K562 (cell line): ENCODE measurements at regions not wholly inside any gene's neighbourhood (a gene's known extent, or its start where the extent isn't known, plus 50 kb on each side); places are given as distances from the start of the nearest gene placed in this dataset.

ENCODE experiments used
- ATAC-seq: fragments of 200-7000 bp; cut with Tn5 transposase; 3 replicates; pipeline ENCODE4 v1.9.1; 2020; ENCODE audit warnings: moderate library complexity
- BruUV-seq: library from RNA; stranded (reverse); fragments of 400-500 nt; replicated peaks from 2 replicates; lab custom pipeline; 2021; lab: Mats Ljungman, UMichigan
- CTCF ChIA-PET: fragments of 300-600 bp; formaldehyde crosslinking; extraction: SDS; loops from one replicate; lab custom pipeline; 2021; ENCODE audit warnings: low intra/inter-chr PET ratio; lab: Yijun Ruan, JAX
- POLR2A ChIA-PET: fragments of 300-600, 350-650 bp; sonication (Branson Sonifier 250); formaldehyde crosslinking; extraction: SDS; loops from one replicate; lab custom pipeline; 2021; ENCODE audit warnings: antibody characterized with exemption, inconsistent platforms; lab: Yijun Ruan, JAX
- DNase-seq, 4 experiments: peaks; one replicate each; pipeline versions ENCODE4 v3.0.0 to v3.0.0-alpha.2; 2011 to 2018; ENCODE audit warnings: low spot score in 3 of 4, mixed read lengths in 3 of 4; ENCODE audit errors: extremely low read depth in 1 of 4
- FAIRE-seq: peaks from 2 replicates; lab custom pipeline; 2011; peaks lifted over from hg19 to GRCh38; lab: Jason Lieb, UNC
- H2AFZ ChIP-seq: 2 replicates; pipeline ENCODE4 v1.6.0; 2011; ENCODE audit warnings: low read depth, low read length, control low read depth, inconsistent platforms
- H3K27ac ChIP-seq: fragments of 200-600 bp; 3 replicates; pipeline ENCODE4 v1.8.0; 2011; ENCODE audit warnings: low read depth, mild to moderate bottlenecking, control low read depth, inconsistent platforms, low read length, moderate library complexity, mixed read lengths; ENCODE audit errors: extremely low read depth
- H3K27me3 ChIP-seq, 2 experiments: fragments of 300-600 bp in 1 of 2; 2 replicates in 1 of 2; 3 replicates in 1 of 2; pipeline versions ENCODE4 v1.6.0 to v1.8.0; 2011; ENCODE audit warnings: inconsistent platforms in 2 of 2, low read length in 2 of 2, mild to moderate bottlenecking in 1 of 2, mixed read lengths in 1 of 2, moderate library complexity in 1 of 2; ENCODE audit not compliant: control insufficient read depth in 2 of 2, insufficient read depth in 2 of 2
- H3K36me3 ChIP-seq: fragments of 300-600 bp; 3 replicates; pipeline ENCODE4 v1.8.0; 2011; ENCODE audit warnings: mild to moderate bottlenecking, low read length, inconsistent platforms; ENCODE audit not compliant: control insufficient read depth, insufficient read depth
- H3K4me1 ChIP-seq, 2 experiments: fragments of 200-600 bp in 1 of 2; replicated peaks in 1 of 2; 2 replicates in 1 of 2; 3 replicates in 1 of 2; pipeline versions ENCODE4 v1.5.1 to v1.8.0; 2011; ENCODE audit warnings: inconsistent platforms in 2 of 2, low read length in 2 of 2, mild to moderate bottlenecking in 1 of 2, mixed read lengths in 1 of 2, moderate library complexity in 1 of 2; ENCODE audit not compliant: control insufficient read depth in 2 of 2, insufficient read depth in 2 of 2
- H3K4me2 ChIP-seq: 2 replicates; pipeline ENCODE4 v1.6.1; 2011; ENCODE audit warnings: low read length, control low read depth, inconsistent platforms, mixed read lengths; ENCODE audit not compliant: insufficient read depth
- H3K4me3 ChIP-seq: fragments of 200-600 bp; sonication (generic), shearing (Covaris generic); 2 replicates; pipeline ENCODE4 v1.5.1; 2016; ENCODE audit warnings: control low read depth, inconsistent platforms
- H3K79me2 ChIP-seq: fragments of 200-600 bp; 3 replicates; pipeline ENCODE4 v1.8.0; 2011; ENCODE audit warnings: low read length, inconsistent platforms; ENCODE audit not compliant: control insufficient read depth, insufficient read depth
- H3K9ac ChIP-seq, 2 experiments: 2 replicates each; pipeline versions ENCODE4 v1.6.0 to v1.6.1; 2011; ENCODE audit warnings: low read depth in 2 of 2, low read length in 2 of 2, control low read depth in 1 of 2, inconsistent platforms in 1 of 2, mild to moderate bottlenecking in 1 of 2, mixed read lengths in 1 of 2; ENCODE audit not compliant: insufficient read depth in 1 of 2
- H3K9me1 ChIP-seq: one replicate; pipeline ENCODE4 v1.6.0; 2011; ENCODE audit warnings: inconsistent platforms, mild to moderate bottlenecking, low read length, moderate library complexity; ENCODE audit not compliant: control insufficient read depth, insufficient read depth
- H3K9me3 ChIP-seq: replicated peaks from 2 replicates; pipeline ENCODE4 v1.5.1; 2011; ENCODE audit warnings: low read depth, low read length, inconsistent platforms; ENCODE audit not compliant: control insufficient read depth, insufficient read depth
- H4K20me1 ChIP-seq: replicated peaks from 2 replicates; pipeline ENCODE4 v1.6.1; 2011; ENCODE audit warnings: low read length, inconsistent platforms, mixed read lengths; ENCODE audit not compliant: control insufficient read depth, insufficient read depth
- CBFA2T2 ChIP-seq: fragments of 450-650 bp; conservative IDR thresholded peaks from 2 replicates; pipeline ENCODE4 v1.6.1; 2017; ENCODE audit warnings: mild to moderate bottlenecking
- CHD1 ChIP-seq: fragments of 200-600 bp; sonication (generic); IDR thresholded peaks from one replicate; pipeline ENCODE4 v1.6.1; 2012; ENCODE audit warnings: mild to moderate bottlenecking, moderate library complexity, low read length, inconsistent platforms
- FOXJ3 ChIP-seq: sonication (generic); formaldehyde crosslinking; IDR thresholded peaks from 2 replicates; pipeline ENCODE4 v1.4.0; 2020; ENCODE audit warnings: mild to moderate bottlenecking, missing genetic modification reagents
- KDM5B ChIP-seq: fragments of 200-600 bp; sonication (generic); IDR thresholded peaks from 2 replicates; pipeline ENCODE4 v1.6.1; 2012; ENCODE audit warnings: low read depth, mild to moderate bottlenecking, moderate library complexity, low read length, control low read depth, inconsistent platforms; ENCODE audit not compliant: insufficient replicate concordance
- NFXL1 ChIP-seq: fragments of 450-650 bp; formaldehyde crosslinking; IDR thresholded peaks from 2 replicates; pipeline ENCODE4 v1.4.0; 2021; ENCODE audit warnings: mild to moderate bottlenecking
- POLR3A ChIP-seq: IDR thresholded peaks from 2 replicates; pipeline ENCODE4 v1.6.1; 2011; ENCODE audit warnings: borderline replicate concordance, mild to moderate bottlenecking, moderate library complexity; ENCODE audit not compliant: insufficient read length, insufficient read depth; ENCODE audit errors: extremely low read depth
- RBBP5 ChIP-seq: fragments of 200-600 bp; sonication (generic); IDR thresholded peaks from 2 replicates; pipeline ENCODE4 v1.6.1; 2012; ENCODE audit warnings: borderline replicate concordance, mild to moderate bottlenecking, low read length, control low read depth, inconsistent platforms; ENCODE audit not compliant: insufficient read depth, poor library complexity, severe bottlenecking
- SMARCE1 ChIP-seq: fragments of 450-650 bp; IDR thresholded peaks from 2 replicates; pipeline ENCODE4 v1.7.1; 2016; ENCODE audit warnings: mild to moderate bottlenecking
- SRSF1 ChIP-seq: fragments of 200-400 bp; formaldehyde crosslinking; IDR thresholded peaks from 2 replicates; pipeline ENCODE4 v1.6.1; 2017; ENCODE audit warnings: mild to moderate bottlenecking, low read depth, low read length, moderate library complexity
- TAF15 ChIP-seq: fragments of 200-400 bp; formaldehyde crosslinking; IDR thresholded peaks from 2 replicates; pipeline ENCODE4 v1.6.1; 2017; ENCODE audit warnings: mild to moderate bottlenecking, low read depth, low read length, moderate library complexity
- TCF15 ChIP-seq: fragments of 250-450 bp; sonication (Bioruptor Pico); IDR thresholded peaks from 2 replicates; pipeline ENCODE4 v1.8.0; 2022; ENCODE audit warnings: moderate library complexity, mild to moderate bottlenecking, inconsistent platforms
- WGBS: fragments of 100-300 bp; shearing (Covaris generic); methylation state at CpG from one replicate; pipeline ENCODE4 v1.1.6; 2016; ENCODE audit warnings: low coverage, mixed read lengths; ENCODE audit not compliant: insufficient coverage; ENCODE audit errors: missing lambda C conversion rate; 5-methylcytosine and 5-hydroxymethylcytosine counted together
- in situ Hi-C: fragments of 300-500 bp; cut with MboI; formaldehyde crosslinking; loops from 4 replicates; pipeline ENCODE4 v1.15.0; 2018; ENCODE audit warnings: inconsistent platforms, mixed read lengths
- intact Hi-C: fragments of 100-400 bp; cut with micrococcal nuclease; formaldehyde crosslinking; loops from 2 replicates; pipeline ENCODE4 v1.14.2; 2022
- TF ChIP-seq, protein P1 (sequence below): sonication (generic); formaldehyde crosslinking; IDR thresholded peaks from 2 replicates; pipeline ENCODE4 v1.9.0; 2022; ENCODE audit warnings: mild to moderate bottlenecking, missing genetic modification reagents
- TF ChIP-seq, protein P2 (sequence below): sonication (generic); IDR thresholded peaks from 2 replicates; pipeline ENCODE4 v1.6.1; 2016
- TF ChIP-seq, protein P3 (sequence below): sonication (generic); formaldehyde crosslinking; IDR thresholded peaks from 2 replicates; pipeline ENCODE4 v1.5.0; 2020; ENCODE audit warnings: missing genetic modification reagents

DNA sequence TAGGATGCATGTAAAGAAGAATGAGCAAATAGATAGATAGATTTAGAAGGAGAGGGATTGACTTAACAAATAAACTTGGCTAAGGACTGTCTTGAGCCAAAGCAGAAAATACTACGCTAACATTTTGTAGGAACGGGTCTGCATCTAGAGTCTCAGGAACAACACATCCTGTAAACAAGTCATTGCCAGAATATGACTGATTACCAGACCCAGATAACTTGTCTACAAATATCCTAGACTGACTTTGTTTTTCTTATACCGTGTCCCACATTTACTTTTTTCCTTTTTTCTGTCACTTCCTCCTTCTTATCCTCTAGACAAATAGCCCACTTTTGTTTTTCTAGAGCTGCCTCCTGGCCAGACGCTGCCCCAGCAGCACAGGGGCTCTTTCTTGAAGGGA, 393.6 kb downstream of the PDGFC start:
- BruUV-seq = no TSS peak
- no peak overlapping the region for H2AFZ ChIP-seq
- no peaks in the 10 kb centered on the region for H3K27me3 ChIP-seq
- H3K4me3 ChIP-seq = no peak overlapping the region
- CTCF ChIA-PET = no interaction called here
- no peak for FAIRE-seq
- no peaks in the 10 kb centered on the region for H3K9me3 ChIP-seq
- TF ChIP-seq POLR3A (no peak), NFXL1 (CRISPR knock-in tag) (no peak), RBBP5 (no peak), TCF15 (CRISPR knock-in tag) (no peak), TAF15 (no peak), CBFA2T2 (no peak), FOXJ3 (CRISPR knock-in tag) (no peak), KDM5B (no peak), SMARCE1 (no peak), CHD1 (no peak), SRSF1 (no peak)
- TF ChIP-seq, protein P1, sequence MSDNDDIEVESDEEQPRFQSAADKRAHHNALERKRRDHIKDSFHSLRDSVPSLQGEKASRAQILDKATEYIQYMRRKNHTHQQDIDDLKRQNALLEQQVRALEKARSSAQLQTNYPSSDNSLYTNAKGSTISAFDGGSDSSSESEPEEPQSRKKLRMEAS (CRISPR knock-in tag) = no peak
- TF ChIP-seq, protein P2, sequence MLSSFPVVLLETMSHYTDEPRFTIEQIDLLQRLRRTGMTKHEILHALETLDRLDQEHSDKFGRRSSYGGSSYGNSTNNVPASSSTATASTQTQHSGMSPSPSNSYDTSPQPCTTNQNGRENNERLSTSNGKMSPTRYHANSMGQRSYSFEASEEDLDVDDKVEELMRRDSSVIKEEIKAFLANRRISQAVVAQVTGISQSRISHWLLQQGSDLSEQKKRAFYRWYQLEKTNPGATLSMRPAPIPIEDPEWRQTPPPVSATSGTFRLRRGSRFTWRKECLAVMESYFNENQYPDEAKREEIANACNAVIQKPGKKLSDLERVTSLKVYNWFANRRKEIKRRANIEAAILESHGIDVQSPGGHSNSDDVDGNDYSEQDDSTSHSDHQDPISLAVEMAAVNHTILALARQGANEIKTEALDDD = no peak
- TF ChIP-seq, protein P3, sequence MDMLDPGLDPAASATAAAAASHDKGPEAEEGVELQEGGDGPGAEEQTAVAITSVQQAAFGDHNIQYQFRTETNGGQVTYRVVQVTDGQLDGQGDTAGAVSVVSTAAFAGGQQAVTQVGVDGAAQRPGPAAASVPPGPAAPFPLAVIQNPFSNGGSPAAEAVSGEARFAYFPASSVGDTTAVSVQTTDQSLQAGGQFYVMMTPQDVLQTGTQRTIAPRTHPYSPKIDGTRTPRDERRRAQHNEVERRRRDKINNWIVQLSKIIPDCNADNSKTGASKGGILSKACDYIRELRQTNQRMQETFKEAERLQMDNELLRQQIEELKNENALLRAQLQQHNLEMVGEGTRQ (CRISPR knock-in tag) = no peak
- TF ChIP-seq, all 486 proteins: peak for 0
- Histone ChIP-seq H3K27ac (no peak overlapping the region), H4K20me1 (no peaks in the 10 kb centered on the region), H3K9ac (no peak overlapping the region), H3K4me1 (no peaks in the 10 kb centered on the region), H3K79me2 (no peaks in the 10 kb centered on the region), H3K9me1 (no peaks in the 10 kb centered on the region), H3K36me3 (no peaks in the 10 kb centered on the region), H3K4me2 (no peak overlapping the region)
- in situ Hi-C loops = no loop called here
- ATAC-seq (no peak), DNase-seq (no peak)
- 0% methylated on average over 4 of the region's 4 CpGs for WGBS
- POLR2A ChIA-PET = no interaction called here
- intact Hi-C loops = no loop called here
